ENCODE measurements at regions not wholly inside any gene's neighbourhood (a gene's known extent, or its start where the extent isn't known, plus 50 kb on each side); places are given as distances from the start of the nearest gene placed in this dataset.

- no peaks in the 10 kb centered on the region for H3K36me3 ChIP-seq (replicated peaks; ENCODE audit: low read depth, low read length)
- no peak overlapping the region for H2AFZ ChIP-seq (ENCODE audit: low read depth, low read length)
- H3K4me3 ChIP-seq (ENCODE audit: low read length): no peak overlapping the region
- no peak overlapping the region for H3K27ac ChIP-seq (ENCODE audit: low read length)
- H3K9ac ChIP-seq (ENCODE audit: low read length): no peak overlapping the region
- no peaks in the 10 kb centered on the region for H3K27me3 ChIP-seq (ENCODE audit: low read depth, low read length)
- H3K4me1 ChIP-seq (ENCODE audit: low read length): peaks cover 26% of the 10 kb centered on the region
- TF ChIP-seq EZH2phosphoT487 (IDR thresholded peaks at IDR 0.05; ENCODE audit: low read depth): no peak
- TF ChIP-seq, protein P1, sequence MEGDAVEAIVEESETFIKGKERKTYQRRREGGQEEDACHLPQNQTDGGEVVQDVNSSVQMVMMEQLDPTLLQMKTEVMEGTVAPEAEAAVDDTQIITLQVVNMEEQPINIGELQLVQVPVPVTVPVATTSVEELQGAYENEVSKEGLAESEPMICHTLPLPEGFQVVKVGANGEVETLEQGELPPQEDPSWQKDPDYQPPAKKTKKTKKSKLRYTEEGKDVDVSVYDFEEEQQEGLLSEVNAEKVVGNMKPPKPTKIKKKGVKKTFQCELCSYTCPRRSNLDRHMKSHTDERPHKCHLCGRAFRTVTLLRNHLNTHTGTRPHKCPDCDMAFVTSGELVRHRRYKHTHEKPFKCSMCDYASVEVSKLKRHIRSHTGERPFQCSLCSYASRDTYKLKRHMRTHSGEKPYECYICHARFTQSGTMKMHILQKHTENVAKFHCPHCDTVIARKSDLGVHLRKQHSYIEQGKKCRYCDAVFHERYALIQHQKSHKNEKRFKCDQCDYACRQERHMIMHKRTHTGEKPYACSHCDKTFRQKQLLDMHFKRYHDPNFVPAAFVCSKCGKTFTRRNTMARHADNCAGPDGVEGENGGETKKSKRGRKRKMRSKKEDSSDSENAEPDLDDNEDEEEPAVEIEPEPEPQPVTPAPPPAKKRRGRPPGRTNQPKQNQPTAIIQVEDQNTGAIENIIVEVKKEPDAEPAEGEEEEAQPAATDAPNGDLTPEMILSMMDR (IDR thresholded peaks at IDR 0.05; ENCODE audit: low read depth, low read length): no peak
- no peaks in the 10 kb centered on the region for H3K79me2 ChIP-seq (ENCODE audit: low read length)
- no peak overlapping the region; the same call in 1 of the 2 replicates for H3K4me2 ChIP-seq (ENCODE audit: low read length)
- H4K20me1 ChIP-seq (ENCODE audit: insufficient read depth, low read length): no peaks in the 10 kb centered on the region
- no peaks in the 10 kb centered on the region for H3K9me3 ChIP-seq (ENCODE audit: insufficient read depth, low read length)
These were observed 104.1 kb upstream of the TRIB2 start for GRCh38 chr2:12612671-12613070.

DNA sequence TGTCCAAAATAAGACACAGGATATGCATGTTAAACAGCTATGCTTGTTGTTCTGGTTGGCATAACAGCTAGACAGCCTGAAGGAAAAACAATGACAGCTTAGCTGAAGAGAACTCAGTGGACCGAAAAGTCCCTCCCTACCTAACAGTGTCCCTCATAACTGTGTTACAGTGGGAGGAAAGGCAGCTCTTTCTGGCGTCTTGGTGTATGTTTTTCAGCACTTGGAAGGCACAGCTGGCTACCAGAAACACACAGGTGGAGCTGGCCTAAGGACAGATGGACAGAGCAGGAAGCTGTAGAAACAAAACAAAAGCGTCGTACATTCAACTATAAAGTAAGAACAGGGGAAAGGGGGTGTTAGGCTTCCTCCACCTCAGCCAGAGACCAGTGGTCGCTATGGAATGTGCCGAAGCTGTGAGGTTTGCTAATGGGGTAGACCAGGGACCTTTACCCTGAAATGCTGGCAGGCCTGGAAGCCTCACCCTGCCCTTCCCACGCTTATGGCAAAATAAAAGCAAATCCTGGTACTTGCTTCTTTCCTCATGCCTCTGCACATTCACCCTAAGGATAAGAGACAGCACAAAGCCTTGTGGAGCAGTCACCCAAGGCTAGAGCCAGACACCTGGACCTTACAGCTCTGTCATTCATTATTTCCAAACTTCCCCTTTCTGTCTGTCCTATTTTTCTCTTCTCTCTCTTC lies 103.5 kb upstream of the TRIB2 start:
- no peak overlapping the region for H3K27ac ChIP-seq (ENCODE audit: low read length)
- H3K27me3 ChIP-seq (ENCODE audit: low read depth, low read length): no peaks in the 10 kb centered on the region
- H3K79me2 ChIP-seq (ENCODE audit: low read length): no peaks in the 10 kb centered on the region
- TF ChIP-seq EZH2phosphoT487 (IDR thresholded peaks at IDR 0.05; ENCODE audit: low read depth): no peak
- TF ChIP-seq, protein P1 (IDR thresholded peaks at IDR 0.05; ENCODE audit: low read depth, low read length): no peak
- H3K4me1 ChIP-seq (ENCODE audit: low read length): peaks cover 26% of the 10 kb centered on the region
- no peaks in the 10 kb centered on the region for H4K20me1 ChIP-seq (ENCODE audit: insufficient read depth, low read length)
- no peaks in the 10 kb centered on the region for H3K36me3 ChIP-seq (replicated peaks; ENCODE audit: low read depth, low read length)
- no peak overlapping the region for H2AFZ ChIP-seq (ENCODE audit: low read depth, low read length)
- H3K4me2 ChIP-seq (ENCODE audit: low read length): peak overlapping the region; percentile 10; the same call in 1 of the 2 replicates
- no peaks in the 10 kb centered on the region for H3K9me3 ChIP-seq (ENCODE audit: insufficient read depth, low read length)
- no peak overlapping the region for H3K9ac ChIP-seq (ENCODE audit: low read length)
- H3K4me3 ChIP-seq (ENCODE audit: low read length): no peak overlapping the region

- no peaks in the 10 kb centered on the region for H3K27me3 ChIP-seq (ENCODE audit: low read depth, low read length)
These were observed 101.2 kb upstream of the TRIB2 start for GRCh38 chr2:12615509-12615908.

GRCh38 chr2:12616456-12617156 lies 100.1 kb upstream of the TRIB2 start:
- H3K4me3 ChIP-seq (ENCODE audit: low read length): no peak overlapping the region
- H3K4me2 ChIP-seq (ENCODE audit: low read length): no peak overlapping the region; the same call in 1 of the 2 replicates
- peaks cover 26% of the 10 kb centered on the region for H3K4me1 ChIP-seq (ENCODE audit: low read length)
- no peak overlapping the region for H3K27ac ChIP-seq (ENCODE audit: low read length)
- H3K9me3 ChIP-seq (ENCODE audit: insufficient read depth, low read length): no peaks in the 10 kb centered on the region
- no peaks in the 10 kb centered on the region for H3K79me2 ChIP-seq (ENCODE audit: low read length)
- H4K20me1 ChIP-seq (ENCODE audit: insufficient read depth, low read length): no peaks in the 10 kb centered on the region
- no peaks in the 10 kb centered on the region for H3K36me3 ChIP-seq (replicated peaks; ENCODE audit: low read depth, low read length)
- TF ChIP-seq, protein P1 (IDR thresholded peaks at IDR 0.05; ENCODE audit: low read depth, low read length): no peak
- TF ChIP-seq EZH2phosphoT487 (IDR thresholded peaks at IDR 0.05; ENCODE audit: low read depth): no peak
- H2AFZ ChIP-seq (ENCODE audit: low read depth, low read length): no peak overlapping the region
- no peaks in the 10 kb centered on the region for H3K27me3 ChIP-seq (ENCODE audit: low read depth, low read length)
- H3K9ac ChIP-seq (ENCODE audit: low read length): no peak overlapping the region

More at GRCh38 chr2:12615509-12615908, 101.2 kb upstream of the TRIB2 start:
- H4K20me1 ChIP-seq (ENCODE audit: insufficient read depth, low read length): no peaks in the 10 kb centered on the region
- H3K9me3 ChIP-seq (ENCODE audit: insufficient read depth, low read length): no peaks in the 10 kb centered on the region
- TF ChIP-seq, protein P1 (IDR thresholded peaks at IDR 0.05; ENCODE audit: low read depth, low read length): no peak
- no peak for TF ChIP-seq EZH2phosphoT487 (IDR thresholded peaks at IDR 0.05; ENCODE audit: low read depth)
- no peak overlapping the region for H3K4me2 ChIP-seq (ENCODE audit: low read length)
- peaks cover 26% of the 10 kb centered on the region for H3K4me1 ChIP-seq (ENCODE audit: low read length)
- H2AFZ ChIP-seq (ENCODE audit: low read depth, low read length): no peak overlapping the region
- no peak overlapping the region for H3K4me3 ChIP-seq (ENCODE audit: low read length)
- no peaks in the 10 kb centered on the region for H3K79me2 ChIP-seq (ENCODE audit: low read length)
- no peak overlapping the region for H3K9ac ChIP-seq (ENCODE audit: low read length)
- H3K27ac ChIP-seq (ENCODE audit: low read length): no peak overlapping the region
- no peaks in the 10 kb centered on the region for H3K36me3 ChIP-seq (replicated peaks; ENCODE audit: low read depth, low read length)
